Calu3 (cell line): ENCODE measurements at regions not wholly inside any gene's neighbourhood (a gene's known extent, or its start where the extent isn't known, plus 50 kb on each side); places are given as distances from the start of the nearest gene placed in this dataset.

ENCODE experiments used
- BruUV-seq: library from RNA; stranded (reverse); fragments of 400-500 nt; replicated peaks from 2 replicates; lab custom pipeline; 2021; lab: Mats Ljungman, UMichigan
- CTCF ChIA-PET: fragments of 300-600 bp; sonication (Branson Sonifier 250); formaldehyde crosslinking; loops from one replicate; lab custom pipeline; 2022; ENCODE audit warnings: antibody characterized with exemption; lab: Charles Lee
- DNase-seq: peaks from one replicate; pipeline ENCODE4 v3.0.0; 2022
- H3K27ac Mint-ChIP-seq: one replicate; pipeline ENCODE4 v1.8.0; 2022; ENCODE audit warnings: mixed read lengths; ENCODE audit not compliant: unreplicated experiment
- H3K27me3 Mint-ChIP-seq: one replicate; pipeline ENCODE4 v1.8.0; 2022; ENCODE audit warnings: mixed read lengths; ENCODE audit not compliant: unreplicated experiment
- H3K36me3 Mint-ChIP-seq: one replicate; pipeline ENCODE4 v1.8.0; 2022; ENCODE audit warnings: mild to moderate bottlenecking, moderate library complexity, mixed read lengths; ENCODE audit not compliant: insufficient read depth, unreplicated experiment
- H3K4me1 Mint-ChIP-seq: one replicate; pipeline ENCODE4 v1.8.0; 2022; ENCODE audit warnings: mild to moderate bottlenecking, low read depth, mixed read lengths; ENCODE audit not compliant: unreplicated experiment
- H3K4me3 Mint-ChIP-seq: one replicate; pipeline ENCODE4 v1.8.0; 2022; ENCODE audit warnings: mild to moderate bottlenecking, low read depth, moderate library complexity, mixed read lengths; ENCODE audit not compliant: unreplicated experiment
- H3K9me3 Mint-ChIP-seq: one replicate; pipeline ENCODE4 v1.8.0; 2022; ENCODE audit warnings: low read depth, mixed read lengths; ENCODE audit not compliant: unreplicated experiment
- CTCF ChIP-seq: fragments of 200-600 bp; IDR thresholded peaks from one replicate; pipeline ENCODE4 v1.8.0; 2022; ENCODE audit warnings: antibody characterized with exemption; ENCODE audit not compliant: unreplicated experiment
- intact Hi-C: fragments of 100-400 bp; cut with micrococcal nuclease; formaldehyde crosslinking; loops from one replicate; pipeline ENCODE4 v1.10.0; 2022; ENCODE audit not compliant: unreplicated experiment

GRCh38 chr2:6645672-6646071, 220.0 kb downstream of the CMPK2 start:
- CTCF ChIA-PET = no interaction called here
- H3K4me3 Mint-ChIP-seq = no peak overlapping the region
- DNase-seq = no peak
- H3K27me3 Mint-ChIP-seq = peaks cover 15% of the 10 kb centered on the region
- no peaks in the 10 kb centered on the region for H3K4me1 Mint-ChIP-seq
- peaks cover 2% of the 10 kb centered on the region for H3K9me3 Mint-ChIP-seq
- intact Hi-C loops = no loop called here
- H3K36me3 Mint-ChIP-seq = no peaks in the 10 kb centered on the region
- H3K27ac Mint-ChIP-seq = no peak overlapping the region
- no TSS peak for BruUV-seq
- no peak for TF ChIP-seq CTCF

- peaks cover 15% of the 10 kb centered on the region for H3K27me3 Mint-ChIP-seq
- no peak overlapping the region for H3K27ac Mint-ChIP-seq
- no peaks in the 10 kb centered on the region for H3K4me1 Mint-ChIP-seq
- no peaks in the 10 kb centered on the region for H3K36me3 Mint-ChIP-seq
- intact Hi-C loops = no loop called here
- DNase-seq = no peak
- H3K4me3 Mint-ChIP-seq = no peak overlapping the region
- H3K9me3 Mint-ChIP-seq = peaks cover 2% of the 10 kb centered on the region
- no TSS peak for BruUV-seq
- no peak for TF ChIP-seq CTCF
- CTCF ChIA-PET = no interaction called here
Measured at GRCh38 chr2:6647046-6647445, 218.7 kb downstream of the CMPK2 start.

GRCh38 chr2:6648596-6649247, 217.0 kb downstream of the CMPK2 start:
- Mint-ChIP-seq H3K27ac (no peak overlapping the region), H3K4me3 (no peak overlapping the region), H3K4me1 (no peaks in the 10 kb centered on the region), H3K9me3 (peaks cover 2% of the 10 kb centered on the region), H3K36me3 (no peaks in the 10 kb centered on the region), H3K27me3 (peaks cover 15% of the 10 kb centered on the region)
- BruUV-seq = no TSS peak
- intact Hi-C loops = no loop called here
- TF ChIP-seq CTCF = no peak
- CTCF ChIA-PET = no interaction called here
- DNase-seq = no peak

GRCh38 chr2:6650311-6650710, 215.4 kb downstream of the CMPK2 start:
- intact Hi-C loops = no loop called here
- BruUV-seq = no TSS peak
- CTCF ChIA-PET = no interaction called here

More at GRCh38 chr2:6650311-6650710, 215.4 kb downstream of the CMPK2 start:
- H3K9me3 Mint-ChIP-seq = peaks cover 4% of the 10 kb centered on the region
- H3K27me3 Mint-ChIP-seq = peaks cover 15% of the 10 kb centered on the region
- no peak overlapping the region for H3K27ac Mint-ChIP-seq
- no peak for TF ChIP-seq CTCF
- no peak for DNase-seq
- no peaks in the 10 kb centered on the region for H3K4me1 Mint-ChIP-seq
- H3K4me3 Mint-ChIP-seq = no peak overlapping the region
- no peaks in the 10 kb centered on the region for H3K36me3 Mint-ChIP-seq
